Esophagus (tissue), 2 donors: ENCODE measurements at regions not wholly inside any gene's neighbourhood (a gene's known extent, or its start where the extent isn't known, plus 50 kb on each side); places are given as distances from the start of the nearest gene placed in this dataset.

Source experiments
- H3K27ac ChIP-seq, 2 donors: one replicate each; pipeline ENCODE4 v1.5.1; 2013; ENCODE audit warnings: low read depth in 2 of 2, mild to moderate bottlenecking in 2 of 2, inconsistent platforms in 1 of 2, low read length in 1 of 2, moderate library complexity in 1 of 2
- H3K27me3 ChIP-seq, 2 donors: one replicate each; pipeline ENCODE4 v1.6.1; 2013; ENCODE audit warnings: low read length in 2 of 2, control low read depth in 1 of 2, mild to moderate bottlenecking in 1 of 2; ENCODE audit not compliant: insufficient read depth in 2 of 2, control insufficient read depth in 1 of 2
- H3K36me3 ChIP-seq, 2 donors: one replicate each; pipeline ENCODE4 v1.6.1; 2013; ENCODE audit warnings: low read length in 1 of 2; ENCODE audit not compliant: control insufficient read depth in 2 of 2, insufficient read depth in 2 of 2
- H3K4me1 ChIP-seq, 2 donors: one replicate each; pipeline ENCODE4 v1.6.1; 2013; ENCODE audit warnings: low read length in 1 of 2; ENCODE audit not compliant: control insufficient read depth in 2 of 2, insufficient read depth in 2 of 2
- H3K4me3 ChIP-seq, 2 donors: one replicate each; pipeline ENCODE4 v1.5.1; 2013; ENCODE audit warnings: low read length in 2 of 2, mild to moderate bottlenecking in 2 of 2, low read depth in 1 of 2, moderate library complexity in 1 of 2
- H3K9me3 ChIP-seq, 2 donors: one replicate each; pipeline ENCODE4 v1.6.1; 2013; ENCODE audit warnings: mild to moderate bottlenecking in 2 of 2, low read depth in 1 of 2, low read length in 1 of 2, moderate library complexity in 1 of 2; ENCODE audit not compliant: control insufficient read depth in 2 of 2, insufficient read depth in 1 of 2
- WGBS, 2 donors: extraction: QIAGEN DNeasy Blood & Tissue Kit; methylation state at CpG; one replicate each; pipeline ENCODE4 v1.1.7; 2013; 5-methylcytosine and 5-hydroxymethylcytosine counted together
- donor health status: healthy with polysubstance abuse.
- donor health status: Bipolar disorder and iron deficiency.

DNA sequence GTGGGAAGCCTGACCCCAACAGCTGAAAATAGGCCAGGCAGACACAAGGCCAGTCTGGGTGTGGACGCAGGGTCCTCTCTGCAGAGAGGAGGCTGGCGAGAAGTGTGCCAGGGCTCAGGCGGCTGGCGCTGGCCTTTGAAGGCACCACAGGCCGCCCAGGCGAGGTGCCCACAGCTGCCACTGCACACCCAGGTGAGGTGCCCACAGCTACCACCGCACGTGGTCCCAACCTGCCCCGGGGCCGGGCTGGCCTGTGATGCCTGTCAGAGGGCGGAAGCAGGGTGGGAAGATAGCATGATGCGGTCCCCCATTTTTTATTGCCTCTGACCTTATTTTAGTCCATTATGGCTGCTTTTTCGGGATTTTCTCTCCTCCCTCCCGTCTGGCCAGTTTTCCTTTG is 1303.9 kb downstream of the BRD1 start:
- 84 to 87% methylated on average over 14 of the region's 14 CpGs for WGBS, 2 donors
- Histone ChIP-seq H3K36me3 (no peaks in the 10 kb centered on the region), H3K4me1 (no peaks in the 10 kb centered on the region), H3K4me3 (no peak overlapping the region), H3K27me3 (no peaks in the 10 kb centered on the region), H3K9me3 (peaks cover 0 to 2% of the 10 kb centered on the region in 2 donors), H3K27ac (no peak overlapping the region)

DNA sequence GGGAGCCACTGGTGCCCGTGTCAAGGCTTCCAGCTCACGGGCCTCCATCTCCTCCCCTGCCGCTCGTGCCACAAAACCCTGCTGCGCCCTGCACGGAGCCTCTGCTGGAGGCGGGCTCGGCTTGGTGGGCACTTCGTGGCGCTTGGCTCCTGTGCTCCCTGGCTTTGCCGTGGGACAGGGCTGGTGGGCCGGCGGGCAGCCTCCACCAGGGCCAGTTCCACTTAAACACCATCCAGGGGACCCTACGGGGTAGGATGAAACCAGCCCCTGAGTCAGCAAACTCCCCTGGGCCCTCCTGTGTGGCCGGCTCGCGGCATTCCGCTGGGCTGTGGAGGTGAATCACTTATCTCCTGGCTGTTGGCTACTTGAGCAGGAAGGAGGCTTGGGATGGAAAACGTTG is 1304.6 kb downstream of the BRD1 start:
- H3K36me3 ChIP-seq: no peaks in the 10 kb centered on the region
- no peaks in the 10 kb centered on the region for H3K4me1 ChIP-seq
- H3K9me3 ChIP-seq: peaks cover 0 to 2% of the 10 kb centered on the region in 2 donors
- 86 to 90% methylated on average over 17 to 19 of the region's 19 CpGs for WGBS, 2 donors
- no peaks in the 10 kb centered on the region for H3K27me3 ChIP-seq
- no peak overlapping the region for H3K27ac ChIP-seq
- no peak overlapping the region for H3K4me3 ChIP-seq

DNA sequence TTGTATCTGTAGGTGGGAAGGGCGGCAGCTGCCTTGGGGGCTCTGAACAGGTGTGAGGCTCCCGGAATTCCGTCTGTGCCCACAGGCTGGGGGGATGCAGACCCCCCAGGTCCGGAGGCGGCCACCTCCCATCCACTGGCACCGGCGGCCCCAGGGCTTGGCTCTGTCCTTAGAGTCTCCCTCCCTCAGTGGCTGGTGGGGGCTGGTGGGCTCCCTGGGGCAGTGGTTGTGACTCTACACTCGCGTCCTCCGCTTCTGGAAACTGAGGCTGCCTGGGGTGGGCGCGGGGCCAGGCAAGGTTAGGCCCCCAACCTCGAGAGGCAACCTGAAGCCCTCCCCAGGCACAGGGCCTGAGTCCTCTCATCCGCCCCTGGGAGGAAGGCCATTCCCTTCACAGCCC is 1305.4 kb downstream of the BRD1 start:
- H3K27ac ChIP-seq: no peak overlapping the region
- no peak overlapping the region for H3K4me3 ChIP-seq
- H3K36me3 ChIP-seq: no peaks in the 10 kb centered on the region
- no peaks in the 10 kb centered on the region for H3K27me3 ChIP-seq
- H3K4me1 ChIP-seq: no peaks in the 10 kb centered on the region
- peaks cover 0 to 2% of the 10 kb centered on the region in 2 donors for H3K9me3 ChIP-seq
- 79 to 86% methylated on average over 14 of the region's 14 CpGs for WGBS, 2 donors

DNA sequence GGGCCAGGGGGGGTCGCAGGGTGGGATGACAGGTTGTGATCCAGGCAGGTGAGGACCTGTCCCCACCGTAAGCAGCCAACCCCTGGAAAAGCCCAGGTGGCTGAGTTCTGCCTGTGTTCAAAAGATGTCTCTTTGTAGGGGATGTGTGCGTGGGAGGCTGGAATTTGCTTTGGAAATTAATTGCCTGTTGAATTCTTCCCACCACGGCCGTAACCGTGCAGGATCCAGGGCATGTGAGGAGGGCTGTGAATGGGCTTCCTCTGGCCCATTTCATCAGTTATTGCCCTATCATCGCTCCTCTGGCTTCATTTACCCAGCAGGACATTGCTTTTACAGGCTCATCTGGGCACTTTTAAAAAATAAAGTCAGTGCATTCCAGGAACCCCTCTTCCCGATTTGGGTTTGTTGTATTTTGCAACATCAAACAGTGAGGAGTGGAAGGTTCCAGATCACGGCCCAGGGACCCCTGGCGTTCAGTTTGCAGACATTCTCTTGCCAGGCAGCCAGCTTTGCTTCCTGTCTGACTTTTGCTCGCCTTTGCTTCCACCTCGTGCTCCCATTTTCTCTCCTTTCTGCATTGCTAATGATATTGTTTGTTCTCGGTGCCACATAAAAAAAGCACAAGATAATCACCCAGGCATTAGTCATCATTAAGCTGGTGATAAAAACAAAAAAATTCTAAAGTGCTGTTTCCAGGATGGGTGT is 1306.6 kb downstream of the BRD1 start:
- WGBS, 2 donors: 38 to 42% methylated on average over 13 of the region's 13 CpGs

DNA sequence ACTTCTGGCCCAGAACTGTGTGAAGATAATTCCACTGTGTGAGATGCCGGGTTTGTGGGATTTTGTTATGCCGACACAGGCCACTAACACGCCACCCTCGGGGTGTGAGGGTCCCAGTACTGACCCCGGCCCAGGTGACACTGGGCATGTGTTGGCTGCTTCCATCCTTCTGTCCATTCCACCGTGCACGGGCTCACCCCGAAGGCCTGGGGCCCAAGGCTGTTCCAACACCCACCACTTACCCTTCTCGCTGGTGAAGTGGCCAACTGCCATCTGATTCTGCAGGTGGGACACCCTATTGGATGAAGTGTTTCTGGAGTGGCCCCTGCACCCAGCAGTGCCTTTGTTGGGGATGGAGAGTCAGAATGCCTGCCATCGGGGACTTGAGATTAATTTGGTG is 1307.5 kb downstream of the BRD1 start:
- H3K4me1 ChIP-seq: no peaks in the 10 kb centered on the region
- no peaks in the 10 kb centered on the region for H3K27me3 ChIP-seq
- no peak overlapping the region for H3K27ac ChIP-seq
- H3K9me3 ChIP-seq: peaks cover 0 to 2% of the 10 kb centered on the region in 2 donors
- H3K4me3 ChIP-seq: no peak overlapping the region
- H3K36me3 ChIP-seq: no peaks in the 10 kb centered on the region
- 86 to 90% methylated on average over 10 of the region's 10 CpGs for WGBS, 2 donors

More for the DNA sequence above, 1306.6 kb downstream of the BRD1 start:
- Histone ChIP-seq H3K36me3 (no peaks in the 10 kb centered on the region), H3K4me1 (no peaks in the 10 kb centered on the region), H3K27ac (no peak overlapping the region), H3K4me3 (no peak overlapping the region), H3K9me3 (peaks cover 0 to 2% of the 10 kb centered on the region in 2 donors), H3K27me3 (no peaks in the 10 kb centered on the region)

DNA sequence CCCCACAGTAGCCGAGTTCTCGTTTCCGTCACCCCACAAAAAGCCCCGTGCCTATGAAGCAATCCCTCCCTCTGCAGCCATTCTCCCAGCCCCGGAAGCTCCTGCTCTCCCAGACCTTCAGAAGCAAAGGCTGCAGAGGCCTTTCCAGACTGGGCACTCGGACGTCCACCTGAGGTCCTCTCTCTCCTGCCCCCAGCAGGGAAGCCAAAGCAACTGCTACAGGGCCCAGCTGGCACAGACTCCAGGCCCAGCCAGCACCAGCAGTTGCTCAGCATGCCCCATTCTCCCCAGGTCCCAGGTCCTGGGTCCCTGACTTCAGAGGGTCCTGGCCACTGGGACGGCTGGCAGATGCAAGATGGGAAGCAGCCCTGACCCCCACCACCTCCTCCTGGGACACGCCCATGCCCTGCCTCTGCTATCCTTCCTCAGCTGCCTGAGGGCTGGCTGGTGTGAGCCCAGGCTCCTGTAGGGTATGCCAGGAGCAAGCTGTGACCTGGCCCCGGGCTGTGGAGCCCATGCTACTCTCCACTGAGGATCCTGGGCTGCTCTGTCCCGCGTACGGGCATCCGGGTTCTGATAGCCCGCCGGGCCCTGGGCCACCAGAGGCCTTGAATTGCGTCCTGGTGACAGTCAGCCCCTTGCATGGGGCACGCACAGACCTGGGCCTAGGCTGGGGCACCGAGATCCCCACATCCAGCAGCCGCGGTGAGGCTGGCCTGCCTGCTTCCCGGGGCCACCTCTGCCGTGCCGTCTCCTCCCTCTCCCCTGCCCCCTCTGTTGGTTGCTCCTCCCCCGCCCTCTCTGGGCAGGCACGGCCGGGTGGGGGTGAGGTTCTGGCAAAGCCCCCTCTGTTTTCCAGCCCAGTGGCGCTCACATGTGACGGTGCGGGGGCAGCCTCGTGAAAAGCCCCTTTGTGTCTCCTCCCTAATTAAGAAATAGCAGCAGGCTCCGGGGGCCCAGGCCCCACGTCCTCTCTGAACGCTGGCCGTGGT is 1310.3 kb downstream of the BRD1 start:
- Histone ChIP-seq H3K36me3 (no peaks in the 10 kb centered on the region), H3K4me1 (no peaks in the 10 kb centered on the region), H3K9me3 (peaks cover 0 to 2% of the 10 kb centered on the region in 2 donors), H3K4me3 (no peak overlapping the region), H3K27me3 (no peaks in the 10 kb centered on the region), H3K27ac (no peak overlapping the region)
- WGBS, 2 donors: 73 to 74% methylated on average over 35 of the region's 35 CpGs

DNA sequence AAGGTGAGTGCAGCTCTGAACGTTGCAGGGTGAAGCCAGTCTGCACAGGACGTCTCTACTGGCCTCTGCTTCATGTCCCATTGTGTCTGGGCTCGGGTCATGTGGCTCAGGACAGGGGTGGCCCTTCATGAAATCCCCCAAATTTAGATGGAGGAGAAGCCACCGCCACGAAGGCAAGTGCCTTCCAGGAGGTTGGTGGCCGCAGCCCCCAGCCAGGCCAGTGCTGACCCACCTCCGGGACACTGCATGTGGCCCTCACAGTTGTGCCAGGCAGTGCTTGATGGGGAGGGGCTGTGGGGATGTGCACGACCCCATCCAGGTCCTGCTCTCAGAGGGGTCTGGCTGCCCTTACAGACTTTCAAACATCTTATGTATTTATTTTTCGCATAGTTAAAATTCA is 1311.1 kb downstream of the BRD1 start:
- WGBS, 2 donors: 77 to 79% methylated on average over 9 of the region's 9 CpGs
- Histone ChIP-seq H3K4me3 (no peak overlapping the region), H3K4me1 (no peaks in the 10 kb centered on the region), H3K27ac (no peak overlapping the region), H3K27me3 (no peaks in the 10 kb centered on the region), H3K9me3 (peaks cover 0 to 2% of the 10 kb centered on the region in 2 donors), H3K36me3 (no peaks in the 10 kb centered on the region)

DNA sequence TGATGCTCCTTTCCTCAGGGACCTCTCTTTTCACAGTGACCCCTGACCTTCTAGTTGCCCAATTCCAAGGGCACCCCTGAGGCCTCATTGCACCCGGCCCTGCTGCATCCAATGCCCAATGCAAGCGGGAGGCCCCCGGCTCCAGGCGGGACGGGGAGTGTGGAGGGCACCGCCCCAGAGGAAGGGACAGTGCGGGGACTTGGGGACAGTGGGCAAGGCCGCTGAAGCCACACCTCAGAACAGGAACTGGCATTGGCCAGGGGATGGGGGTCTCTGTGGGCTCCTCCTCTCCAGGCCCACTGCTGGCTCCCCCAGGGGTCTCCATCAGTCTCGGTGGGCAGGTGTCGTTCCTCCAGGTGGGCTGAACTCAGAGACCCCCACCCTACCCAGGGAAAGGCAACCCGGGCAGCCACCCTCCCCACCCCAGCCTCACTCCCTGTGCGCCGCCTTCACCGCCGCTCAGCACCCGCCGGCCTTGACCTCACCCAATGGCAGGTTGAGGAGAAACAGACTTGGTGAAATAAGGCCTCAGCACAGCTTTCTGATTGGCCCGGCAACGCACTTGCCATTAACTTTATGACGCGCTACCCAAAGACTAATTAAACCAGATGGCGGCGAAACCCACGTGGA is 1312.0 kb downstream of the BRD1 start:
- H3K27me3 ChIP-seq: no peaks in the 10 kb centered on the region
- no peak overlapping the region for H3K4me3 ChIP-seq
- H3K27ac ChIP-seq: no peak overlapping the region
- 83 to 89% methylated on average over 24 of the region's 24 CpGs for WGBS, 2 donors
- no peaks in the 10 kb centered on the region for H3K4me1 ChIP-seq
- no peaks in the 10 kb centered on the region for H3K36me3 ChIP-seq
- H3K9me3 ChIP-seq: peaks cover 0 to 2% of the 10 kb centered on the region in 2 donors

DNA sequence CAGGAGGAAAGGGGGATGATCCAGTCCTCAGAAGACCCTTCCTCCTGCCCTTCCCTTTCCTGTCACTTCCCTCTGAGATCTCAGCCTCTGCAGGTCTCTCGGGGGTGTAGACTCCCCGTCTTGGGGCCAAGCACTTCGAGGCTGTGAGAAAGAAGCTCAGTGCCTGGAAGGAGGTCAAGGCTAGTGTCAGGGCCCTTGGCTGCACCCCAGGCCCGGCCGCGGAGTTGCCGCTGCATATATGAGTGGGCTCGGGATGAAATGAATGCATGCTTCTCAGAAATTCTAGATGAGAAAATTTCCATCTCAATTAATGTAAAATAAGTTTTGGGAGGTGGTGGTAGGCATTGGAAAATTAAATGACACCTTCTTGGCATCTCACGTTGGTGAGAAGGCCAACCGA is 1313.7 kb downstream of the BRD1 start:
- Histone ChIP-seq H3K27ac (no peak overlapping the region), H3K4me3 (no peak overlapping the region), H3K4me1 (no peaks in the 10 kb centered on the region), H3K27me3 (no peaks in the 10 kb centered on the region), H3K9me3 (no peaks in the 10 kb centered on the region), H3K36me3 (no peaks in the 10 kb centered on the region)
- 78 to 79% methylated on average over 10 of the region's 10 CpGs for WGBS, 2 donors
